Stimulated activated CD8-positive, alpha-beta memory T cell treated with anti-CD3 and anti-CD28 coated beads, Interleukin-7, amount 100 ng/mL, for 1 hour (primary cell): ENCODE measurements at regions not wholly inside any gene's neighbourhood (a gene's known extent, or its start where the extent isn't known, plus 50 kb on each side); places are given as distances from the start of the nearest gene placed in this dataset.
"Not testable (repeated sequence)": the region's sequence is repeated elsewhere in the genome, so short reads cannot be mapped to it uniquely, and the experiment has no call there.

ENCODE experiments used
- DNase-seq, 2 donors: peaks; one replicate each; pipeline ENCODE4 v3.0.0-alpha.2; 2020; ENCODE audit warnings: low read depth in 2 of 2

DNA sequence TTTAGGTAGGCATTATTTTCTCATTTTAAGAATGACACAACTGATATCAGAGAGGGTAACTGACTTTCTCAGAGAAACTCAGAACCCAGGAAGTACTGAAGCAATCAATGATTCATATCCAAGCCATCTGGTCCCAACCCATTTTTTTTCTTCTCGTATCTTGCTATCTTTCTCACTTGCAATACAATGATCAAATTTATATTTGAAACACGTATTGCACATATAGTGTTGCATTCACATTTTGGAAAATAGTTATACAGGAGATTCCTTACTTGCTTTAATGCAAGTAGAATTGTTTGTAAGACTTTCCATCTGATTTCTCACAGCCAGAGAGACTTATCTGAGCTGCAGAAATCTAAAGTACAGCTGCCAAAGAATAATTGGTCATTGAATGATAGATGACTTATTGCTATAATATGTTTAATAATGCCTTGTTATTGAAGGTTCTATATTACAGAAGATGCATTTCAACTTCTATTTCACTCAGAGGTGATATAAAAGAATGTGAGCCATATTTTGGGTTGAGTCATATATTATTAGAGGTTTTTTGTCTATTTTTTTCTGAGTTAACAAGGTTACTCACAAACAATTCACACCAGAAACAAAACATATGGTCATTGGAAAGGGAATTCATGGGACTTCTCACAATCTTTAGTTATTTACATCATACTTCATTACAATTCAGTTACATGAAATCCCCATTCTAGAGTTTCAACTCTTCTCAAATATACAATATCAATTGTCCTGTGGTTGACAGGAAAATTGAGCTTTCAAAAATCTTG, 337.5 kb upstream of the CITED2 start:
- no peak for DNase-seq

DNA sequence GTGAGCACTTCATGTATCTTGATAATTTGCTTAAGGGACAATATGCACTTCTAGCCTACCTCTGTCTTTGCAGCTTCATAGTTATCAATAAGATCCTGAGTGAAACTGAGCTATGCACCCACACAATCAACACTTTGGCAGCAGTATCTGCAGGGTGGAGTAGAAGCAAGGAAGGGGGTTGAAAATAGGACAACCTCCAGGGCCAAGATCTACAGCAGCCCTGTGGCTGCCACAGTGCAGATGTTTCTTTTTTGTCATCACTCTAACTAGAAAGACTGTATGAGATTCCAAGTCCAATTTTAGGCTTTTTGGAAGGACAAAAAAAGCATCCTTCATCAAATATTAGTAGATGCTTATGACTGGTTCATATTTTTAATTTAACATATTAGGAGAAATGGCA, 336.1 kb upstream of the CITED2 start:
- no peak for DNase-seq

DNA sequence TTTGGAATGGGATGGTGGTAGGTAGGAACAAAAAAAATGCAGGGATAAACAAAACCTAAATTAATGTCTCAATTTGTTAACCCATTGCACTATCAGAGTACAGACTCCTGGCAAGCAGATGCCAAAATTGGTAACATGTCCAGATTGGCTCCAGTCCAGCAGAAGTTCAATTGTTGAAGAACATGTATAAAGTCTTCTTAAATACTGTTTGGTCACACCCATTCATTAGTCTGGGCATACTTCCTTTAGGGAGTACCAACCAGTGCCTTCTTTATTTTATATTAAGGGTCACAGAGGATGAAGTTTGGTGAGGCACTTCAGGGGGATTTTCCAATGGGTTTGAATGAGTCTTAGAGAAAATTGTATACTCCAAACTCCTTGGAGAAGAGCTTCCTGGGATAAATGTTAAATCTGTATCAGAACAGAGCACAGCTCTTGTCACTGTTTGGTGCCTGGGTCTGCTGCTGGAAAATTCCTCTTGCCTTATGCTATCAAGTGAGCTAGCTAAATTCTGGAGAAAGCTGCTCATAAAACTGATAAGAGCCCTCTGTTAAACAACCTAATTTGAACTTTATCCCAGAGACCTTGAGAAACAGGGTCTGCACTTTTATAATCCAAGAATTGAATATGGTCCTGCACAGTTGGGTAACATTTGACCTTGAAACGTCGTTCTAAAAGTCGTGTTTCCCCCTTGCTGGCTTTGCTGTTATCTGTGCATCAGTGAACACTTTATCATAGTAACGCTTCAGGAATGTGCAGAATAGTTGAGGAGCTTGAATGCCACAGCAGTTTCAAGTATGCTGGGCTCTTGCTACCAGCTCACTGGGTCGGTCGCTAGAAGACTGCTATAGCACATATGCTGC, 334.1 kb upstream of the CITED2 start:
- DNase-seq = no peak

DNA sequence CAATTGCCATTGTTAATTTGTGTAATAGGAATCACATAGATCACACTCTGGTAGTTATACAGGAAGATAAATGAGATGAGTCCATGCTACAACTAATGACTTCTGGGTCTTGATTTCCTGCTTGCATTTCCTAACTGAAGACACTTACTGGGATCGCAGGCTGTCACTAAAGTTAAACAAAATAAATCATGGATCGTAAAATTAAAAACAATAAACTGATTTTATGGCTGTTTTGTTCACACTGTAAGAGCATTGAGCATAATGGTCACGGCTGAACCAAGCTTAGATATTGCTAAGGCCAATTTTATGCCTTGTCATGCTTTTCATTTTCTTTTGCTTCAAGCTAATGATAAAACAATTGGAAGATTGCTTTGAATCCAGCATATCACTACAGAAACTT, 332.5 kb upstream of the CITED2 start:
- DNase-seq = no peak

DNA sequence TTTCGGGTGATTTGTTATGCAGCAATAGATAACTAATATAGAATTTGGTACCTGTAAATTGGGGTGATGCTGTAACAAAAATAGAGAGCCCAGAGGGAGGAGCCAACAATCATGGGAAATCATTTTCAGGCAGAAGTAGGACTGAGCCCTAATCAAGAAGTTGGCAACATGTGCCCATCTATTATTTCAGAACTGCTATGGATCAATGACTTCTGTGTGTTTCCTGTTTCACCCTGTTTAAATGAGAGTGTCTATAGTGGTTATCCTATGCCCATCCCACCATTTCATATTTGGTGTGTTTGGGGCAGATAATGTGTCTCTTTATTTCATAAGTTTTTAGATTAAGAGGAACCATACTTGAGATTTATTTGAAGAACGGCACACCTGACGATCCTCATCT, 330.8 kb upstream of the CITED2 start:
- no peak for DNase-seq

DNA sequence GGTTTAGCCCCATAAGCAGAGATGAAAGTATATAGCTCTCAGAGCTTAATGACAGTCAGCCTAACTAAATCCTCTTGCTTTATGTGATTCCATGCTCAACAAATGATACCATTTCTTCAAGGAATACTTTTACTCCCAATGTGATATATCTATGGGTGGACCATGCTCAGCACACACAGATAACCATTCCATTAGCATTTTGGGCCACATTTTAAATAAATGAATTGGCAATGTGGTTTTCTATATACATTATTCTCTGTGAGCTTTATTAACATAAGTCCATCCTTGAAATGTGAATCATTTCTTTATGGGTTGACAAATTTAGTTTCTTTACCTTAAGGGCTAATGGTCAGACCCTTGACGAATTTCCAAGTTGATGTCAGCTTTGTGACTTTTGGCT, 329.3 kb upstream of the CITED2 start:
- no peak for DNase-seq

DNA sequence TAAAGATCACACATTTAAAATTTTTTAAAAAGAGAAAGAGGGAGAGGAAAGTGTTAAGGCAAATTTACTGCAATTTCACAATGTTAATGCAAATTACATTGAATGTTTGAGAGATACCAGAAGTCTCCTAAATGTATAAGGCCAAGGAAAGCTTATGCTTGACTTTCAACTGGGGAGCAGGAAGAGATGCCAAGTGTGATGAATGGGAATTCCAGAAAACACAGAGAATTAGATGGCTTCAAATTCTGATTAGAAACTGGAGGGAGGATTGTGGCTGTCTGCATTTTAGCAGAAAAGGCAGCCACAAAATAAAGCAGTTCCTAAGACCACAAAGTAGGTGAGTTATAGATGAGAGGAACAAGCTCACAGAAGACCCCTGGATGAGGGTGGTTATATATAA, 328.3 kb upstream of the CITED2 start:
- no peak for DNase-seq

DNA sequence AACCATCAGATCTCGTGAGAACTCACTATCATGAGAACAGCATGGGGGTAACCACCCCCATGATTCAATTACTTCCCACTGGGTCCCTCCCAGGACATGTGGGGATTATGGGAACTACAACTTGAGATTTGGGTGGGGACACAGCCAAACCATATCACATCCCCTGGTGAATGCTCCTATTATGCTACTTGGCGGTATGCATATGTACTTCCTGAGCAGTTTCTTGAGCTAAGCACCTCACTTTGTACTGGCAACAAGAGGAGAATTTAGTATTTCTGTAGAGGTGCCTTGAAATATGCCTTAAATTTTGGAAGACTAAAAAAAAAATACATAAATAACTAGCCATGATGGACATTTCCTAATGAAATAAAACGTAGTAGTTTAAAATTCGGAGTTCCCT, 327.2 kb upstream of the CITED2 start:
- DNase-seq = no peak

DNA sequence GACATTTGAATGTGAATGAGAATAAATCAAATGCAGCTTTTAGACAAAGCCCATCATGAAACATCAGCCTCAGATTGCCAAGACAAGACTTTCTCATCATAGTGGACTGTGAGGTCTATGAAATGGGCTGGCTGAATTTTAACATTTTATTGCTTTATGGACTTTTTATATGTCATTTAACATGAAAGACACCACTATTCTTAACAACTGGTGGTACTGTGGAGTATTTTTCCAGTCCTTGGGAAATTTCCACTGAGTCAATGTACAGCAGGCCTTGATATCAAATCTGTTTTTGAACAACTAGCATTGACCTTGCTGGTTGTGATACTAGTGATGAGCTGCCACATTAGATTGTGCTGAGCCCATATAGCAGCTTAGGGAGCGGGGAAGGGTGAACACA, 326.6 kb upstream of the CITED2 start:
- DNase-seq = no peak

DNA sequence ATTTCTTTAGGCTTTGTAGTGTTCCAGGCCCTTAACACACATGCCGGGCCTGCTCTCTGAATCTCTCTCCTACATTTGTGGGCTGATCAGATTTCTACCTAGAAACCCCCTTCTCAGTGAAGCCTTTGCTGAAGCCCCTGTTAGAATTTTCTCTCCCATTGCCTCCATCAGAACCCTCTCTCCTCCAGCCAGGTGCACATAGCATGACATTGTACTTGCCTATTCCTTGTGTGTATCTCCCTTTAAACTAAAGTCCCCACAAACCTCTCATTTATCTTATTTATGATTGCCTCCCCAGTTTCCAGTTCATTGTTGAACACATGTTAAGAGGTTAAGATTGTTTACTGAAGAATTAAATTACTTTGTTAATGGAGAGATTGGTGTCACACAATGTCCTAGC, 325.5 kb upstream of the CITED2 start:
- no peak for DNase-seq

DNA sequence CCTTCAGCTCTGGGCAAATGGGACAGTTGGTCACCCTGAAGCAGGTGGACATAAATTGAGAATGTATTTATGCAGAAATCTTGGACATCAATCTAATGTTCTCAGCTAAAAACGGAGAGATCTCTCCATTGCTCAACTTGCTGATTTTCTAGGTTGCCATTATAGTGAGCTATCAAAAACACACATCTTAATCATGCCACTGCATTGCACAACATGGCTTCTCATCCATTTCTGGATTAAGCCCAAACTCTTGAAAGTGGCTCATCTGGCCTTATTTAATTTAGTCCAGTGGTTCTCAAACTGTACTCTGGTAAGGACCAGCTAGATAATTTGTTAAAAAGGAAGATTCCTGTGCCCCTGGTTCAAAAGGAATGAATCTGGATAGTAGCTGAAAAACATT, 324.9 kb upstream of the CITED2 start:
- DNase-seq = no peak

DNA sequence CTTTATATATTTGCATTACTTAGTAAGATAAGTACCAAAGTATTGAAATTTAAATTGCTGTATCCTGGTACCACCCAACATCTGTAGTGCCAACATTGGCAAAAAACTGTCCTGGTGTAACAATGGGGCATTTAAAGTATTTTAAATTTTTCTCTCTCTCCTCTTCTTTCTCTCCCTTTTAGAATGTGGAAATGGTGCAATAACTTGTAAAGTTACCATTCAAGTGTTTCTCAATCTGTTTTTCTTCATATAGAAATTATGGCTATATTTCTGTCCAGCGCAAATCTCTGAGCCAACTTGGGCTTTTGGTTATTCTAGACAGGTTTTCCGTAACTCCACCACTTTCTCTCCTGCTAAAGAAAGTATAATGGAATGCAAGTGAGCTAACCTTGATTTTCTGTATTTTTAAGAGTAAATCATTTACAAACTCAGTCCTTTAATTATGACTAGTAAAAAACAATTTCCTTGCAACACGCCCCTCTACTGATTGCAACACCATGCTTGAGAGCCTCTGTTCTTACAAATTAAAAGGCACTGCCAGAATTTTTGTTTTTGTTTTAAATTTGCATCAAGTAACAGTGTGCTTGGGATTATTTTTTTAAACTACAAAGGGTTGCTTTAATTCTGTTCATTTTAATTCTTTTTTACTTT, 324.2 kb upstream of the CITED2 start:
- DNase-seq = no peak

DNA sequence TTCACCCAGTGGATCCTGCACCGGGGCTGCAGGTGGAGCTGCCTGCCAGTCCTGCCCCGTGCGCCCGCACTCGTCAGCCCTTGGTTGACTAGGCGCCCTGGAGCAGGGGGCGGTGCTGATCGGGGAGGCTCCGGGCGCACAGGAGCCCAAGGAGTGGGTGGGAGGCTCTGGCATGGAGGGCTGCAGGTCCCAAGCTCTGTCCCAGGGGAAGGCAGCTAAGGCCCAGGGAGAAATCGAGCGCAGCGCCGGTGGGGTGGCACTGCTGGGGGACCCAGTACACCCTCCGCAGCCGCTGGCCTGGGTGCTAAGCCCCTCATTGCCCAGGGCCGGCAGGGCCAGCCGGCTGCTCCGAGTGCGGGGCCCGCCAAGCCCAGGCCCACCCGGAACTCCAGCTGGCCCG, 323.4 kb upstream of the CITED2 start:
- DNase-seq = not testable (repeated sequence)

DNA sequence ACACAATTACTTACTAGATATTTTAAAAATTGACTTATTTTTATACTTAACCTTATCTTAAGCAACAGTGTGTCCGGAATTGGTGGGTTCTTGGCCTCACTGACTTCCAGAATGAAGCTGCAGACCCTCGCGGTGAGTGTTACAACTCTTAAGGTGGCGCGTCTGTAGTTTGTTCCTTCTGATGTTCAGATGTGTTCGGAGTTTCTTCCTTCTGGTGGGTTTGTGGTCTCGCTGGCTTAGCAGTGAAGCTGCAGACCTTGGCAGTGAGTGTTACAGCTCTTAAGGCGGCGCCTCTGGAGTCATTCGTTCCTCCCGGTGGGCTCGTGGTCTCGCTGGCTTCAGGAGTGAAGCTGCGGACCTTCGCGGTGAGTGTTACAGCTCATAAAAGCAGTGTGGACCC, 322.5 kb upstream of the CITED2 start:
- DNase-seq = not testable (repeated sequence)

DNA sequence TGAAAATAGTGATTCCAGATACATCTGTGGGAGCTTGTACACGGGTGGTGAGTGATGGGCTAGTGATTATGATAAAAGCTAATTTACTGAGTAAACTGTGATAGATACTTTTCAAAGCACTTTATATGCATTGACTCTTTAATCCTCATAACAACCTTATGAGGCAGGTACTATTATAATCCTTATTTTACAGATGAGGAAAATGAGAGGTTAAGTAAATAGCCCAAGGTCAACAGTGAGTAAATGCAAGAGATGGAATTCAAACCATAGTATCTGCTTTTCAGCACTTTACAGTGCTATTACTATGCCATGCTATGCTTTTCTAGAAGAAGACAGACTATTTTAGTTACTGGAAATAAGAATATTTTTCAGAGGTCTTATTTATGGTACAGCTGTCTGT, 320.9 kb upstream of the CITED2 start:
- DNase-seq = no peak

DNA sequence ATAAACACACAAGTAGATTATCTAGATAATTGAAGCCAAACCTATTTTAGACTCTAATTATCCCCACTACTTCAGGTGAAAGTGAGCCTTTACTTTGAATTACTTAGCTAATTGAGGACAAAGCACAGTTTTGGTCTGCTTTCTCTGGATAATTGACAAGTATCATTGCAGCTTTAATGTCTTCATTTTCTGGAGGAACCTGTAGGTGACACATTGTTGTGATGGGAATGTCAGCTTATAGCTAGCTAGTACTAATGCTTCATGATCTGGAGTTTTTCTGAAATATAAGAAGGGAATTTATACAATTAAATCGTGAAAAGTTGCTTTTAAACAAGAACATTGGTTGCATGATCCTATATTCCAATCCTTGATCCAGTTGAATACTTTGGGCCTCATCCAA, 319.3 kb upstream of the CITED2 start:
- no peak for DNase-seq

DNA sequence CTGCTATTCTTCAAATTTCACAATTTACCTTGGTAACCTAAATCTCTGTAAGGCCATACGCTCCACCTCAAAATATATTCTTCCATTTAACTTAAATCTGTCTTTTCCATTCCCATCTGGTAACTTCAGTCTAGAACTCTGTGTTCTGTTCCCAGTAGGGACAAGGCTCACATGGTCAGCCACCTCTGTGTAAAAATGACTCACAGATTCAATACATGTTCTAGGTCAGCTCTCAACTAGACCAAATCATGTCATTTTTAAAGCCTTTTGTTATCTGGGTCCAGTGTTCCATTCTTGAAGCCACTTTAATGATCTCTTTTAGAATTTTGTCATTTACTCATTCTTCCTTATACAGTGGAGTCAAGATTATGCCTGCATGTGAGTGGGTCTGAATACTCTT, 315.6 kb upstream of the CITED2 start:
- no peak for DNase-seq

DNA sequence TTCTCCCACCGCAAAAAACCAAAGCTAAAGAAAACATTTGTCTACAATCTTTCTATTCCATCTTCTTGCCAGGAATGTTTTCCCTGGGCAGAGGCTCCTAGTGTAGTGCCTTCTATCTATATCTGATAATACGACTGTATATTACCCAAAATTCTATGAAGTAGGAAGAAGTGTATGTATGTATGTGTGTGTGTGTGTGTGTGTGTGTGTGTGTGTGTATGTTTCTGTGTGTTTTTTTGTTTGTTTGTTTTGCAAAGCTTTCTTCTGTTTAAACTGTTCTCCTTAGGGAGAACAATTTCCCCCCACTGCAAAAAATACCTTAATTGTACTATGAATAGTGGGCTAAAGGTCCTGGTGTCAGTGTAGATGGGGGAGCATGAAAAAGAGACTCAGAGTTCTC, 312.6 kb upstream of the CITED2 start:
- no peak for DNase-seq

DNA sequence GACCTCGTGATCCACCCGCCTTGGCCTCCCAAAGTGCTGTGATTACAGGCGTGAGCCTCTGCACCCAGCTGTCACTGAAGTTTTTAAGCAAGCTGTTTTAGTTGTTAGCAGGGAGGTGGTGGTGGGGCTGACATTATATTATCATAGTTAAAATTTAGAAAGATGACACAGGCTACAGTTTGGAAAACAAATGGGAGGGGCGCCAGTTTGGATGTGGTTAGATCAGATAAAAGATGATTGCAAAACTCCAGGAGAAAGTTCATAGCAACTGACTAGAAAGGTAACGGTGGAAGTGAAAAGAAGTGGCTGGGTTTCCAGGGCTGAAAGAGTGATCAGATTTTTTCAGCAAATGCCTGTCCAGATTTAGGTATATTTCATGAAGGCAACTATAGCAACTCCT, 311.9 kb upstream of the CITED2 start:
- no peak for DNase-seq

DNA sequence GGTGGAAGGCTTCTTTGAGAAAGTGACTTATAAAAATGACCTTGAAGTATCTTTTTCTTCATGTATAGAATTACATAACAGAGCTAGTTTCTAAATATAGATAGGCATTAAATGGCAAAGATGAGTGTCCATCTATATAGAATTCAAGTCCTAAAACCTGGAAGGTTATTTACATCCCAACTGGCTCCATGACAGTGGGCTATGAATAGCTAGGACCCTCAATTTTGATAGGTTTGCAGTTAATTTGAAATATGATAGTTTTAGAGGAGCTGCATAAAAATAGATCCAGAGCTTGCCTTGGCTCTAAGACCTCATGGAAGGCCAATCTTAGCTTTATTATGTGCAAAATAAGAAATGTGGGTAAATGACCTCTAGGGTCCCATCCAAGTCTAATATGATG, 310.6 kb upstream of the CITED2 start:
- no peak for DNase-seq

DNA sequence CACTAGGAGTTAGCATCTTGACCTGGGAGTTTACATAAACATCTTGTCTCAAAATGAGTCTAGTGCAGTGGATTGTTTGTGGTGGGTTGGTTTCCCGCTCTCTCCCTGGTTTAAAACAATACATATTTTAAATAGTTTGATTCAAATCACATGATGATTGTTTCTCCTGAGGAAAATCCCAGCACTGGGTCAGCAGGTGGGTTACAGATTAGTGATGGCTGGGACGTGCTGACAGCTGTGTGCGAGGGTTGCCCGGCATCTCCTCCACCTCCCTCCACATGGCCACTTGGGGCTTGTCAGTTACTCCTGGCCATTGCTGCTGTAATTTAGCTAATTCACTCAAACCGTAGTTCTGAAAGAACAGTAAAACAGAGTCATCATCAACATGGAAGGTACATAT, 306.4 kb upstream of the CITED2 start:
- DNase-seq = no peak

DNA sequence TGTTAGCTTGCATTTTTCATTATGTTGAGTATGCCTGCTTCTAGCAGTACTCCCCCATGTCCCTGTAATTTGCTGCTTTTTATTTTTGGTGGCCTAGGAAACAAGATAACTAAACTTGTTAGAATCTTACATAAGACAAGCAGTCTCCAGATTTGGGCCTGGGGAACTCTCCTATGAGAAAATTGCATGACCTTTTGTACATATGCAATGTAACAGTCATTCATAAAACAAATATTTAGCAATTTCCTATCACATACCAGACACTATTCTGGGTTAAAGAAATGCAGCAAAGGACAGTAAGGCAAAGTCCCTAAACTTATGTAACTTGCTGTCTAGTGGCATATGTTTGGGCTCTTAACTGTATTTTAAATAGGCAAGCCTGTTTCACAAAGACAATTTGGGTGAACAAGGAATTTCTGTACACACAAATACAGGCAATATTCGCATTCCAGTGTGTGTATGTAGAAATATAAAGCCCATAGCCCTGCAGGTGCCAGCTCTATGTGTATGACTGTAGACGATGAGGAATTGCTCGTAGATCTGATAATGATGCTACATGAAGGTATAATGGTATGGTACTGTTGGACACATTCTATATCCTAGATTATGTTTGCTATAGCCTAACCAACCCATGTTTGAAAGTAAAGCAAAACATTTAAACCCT, 305.2 kb upstream of the CITED2 start:
- DNase-seq = no peak
